LNCaP clone FGC (cell line): ENCODE measurements at regions not wholly inside any gene's neighbourhood (a gene's known extent, or its start where the extent isn't known, plus 50 kb on each side); places are given as distances from the start of the nearest gene placed in this dataset.
"Not testable (repeated sequence)": the region's sequence is repeated elsewhere in the genome, so short reads cannot be mapped to it uniquely, and the experiment has no call there.

ENCODE experiments used
- DNase-seq: peaks from one replicate; pipeline ENCODE4 v3.0.0-alpha.2; 2011; ENCODE audit warnings: low read depth
- H3K4me3 ChIP-seq: 2 replicates; pipeline ENCODE4 v1.5.1; 2011; ENCODE audit warnings: mild to moderate bottlenecking, low read depth, low read length, control low read depth
- CTCF ChIP-seq: IDR thresholded peaks from 2 replicates; pipeline ENCODE4 v1.5.1; 2012; ENCODE audit warnings: mild to moderate bottlenecking; ENCODE audit not compliant: control insufficient read depth, insufficient read depth; ENCODE audit errors: extremely low read depth

GRCh38 chr20:52010541-52010940 is 181.0 kb downstream of the ZFP64 start:
- no peak for TF ChIP-seq CTCF
- no peak overlapping the region for H3K4me3 ChIP-seq
- no peak for DNase-seq

GRCh38 chr20:52008874-52009273 is 182.7 kb downstream of the ZFP64 start:
- TF ChIP-seq CTCF = no peak
- DNase-seq = no peak
- no peak overlapping the region for H3K4me3 ChIP-seq

GRCh38 chr20:52004715-52005114 is 186.9 kb downstream of the ZFP64 start:
- no peak for TF ChIP-seq CTCF
- no peak overlapping the region for H3K4me3 ChIP-seq
- DNase-seq = no peak

GRCh38 chr20:52004018-52004417 is 187.6 kb downstream of the ZFP64 start:
- DNase-seq = no peak
- no peak overlapping the region for H3K4me3 ChIP-seq
- no peak for TF ChIP-seq CTCF

GRCh38 chr20:52003415-52003814 is 188.2 kb downstream of the ZFP64 start:
- DNase-seq = no peak
- H3K4me3 ChIP-seq = no peak overlapping the region
- no peak for TF ChIP-seq CTCF

GRCh38 chr20:52001999-52002666 is 189.4 kb downstream of the ZFP64 start:
- H3K4me3 ChIP-seq = no peak overlapping the region
- TF ChIP-seq CTCF = no peak
- peak; percentile 21 for DNase-seq

- not testable (repeated sequence) for DNase-seq
These were observed 194.2 kb downstream of the ZFP64 start for GRCh38 chr20:51997281-51997936.

More at GRCh38 chr20:51997281-51997936, 194.2 kb downstream of the ZFP64 start:
- not testable (repeated sequence) for H3K4me3 ChIP-seq
